H1 (cell line): ENCODE measurements at regions not wholly inside any gene's neighbourhood (a gene's known extent, or its start where the extent isn't known, plus 50 kb on each side); places are given as distances from the start of the nearest gene placed in this dataset.

Experiments used
- CTCF ChIA-PET: fragments of 300-600 bp; sonication (Branson Sonifier 250); formaldehyde crosslinking; loops from one replicate; lab custom pipeline; 2021; ENCODE audit not compliant: partially characterized antibody; lab: Charles Lee
- POLR2A ChIA-PET: fragments of 300-600 bp; sonication (Branson Sonifier 250); formaldehyde crosslinking; loops from one replicate; lab custom pipeline; 2021; ENCODE audit warnings: inconsistent platforms; ENCODE audit not compliant: partially characterized antibody; lab: Charles Lee
- DNase-seq, 2 experiments: peaks; one replicate each; pipeline versions ENCODE4 v3.0.0 to v3.0.0-alpha.2; 2010 to 2022; ENCODE audit warnings: low spot score in 2 of 2, low read depth in 1 of 2, mixed read lengths in 1 of 2
- FAIRE-seq: peaks from 2 replicates; lab custom pipeline; 2011; peaks lifted over from hg19 to GRCh38; lab: Jason Lieb, UNC
- H2AFZ ChIP-seq: 2 replicates; pipeline ENCODE4 v1.8.1; 2012; ENCODE audit warnings: low read length, inconsistent platforms
- H2AK5ac ChIP-seq: 2 replicates; pipeline ENCODE4 v1.6.1; 2013; ENCODE audit warnings: low read depth, low read length
- H2BK120ac ChIP-seq: replicated peaks from 2 replicates; pipeline ENCODE3; 2013; ENCODE audit warnings: low read depth, low read length, inconsistent platforms
- H2BK12ac ChIP-seq: 2 replicates; pipeline ENCODE4 v1.6.1; 2013; ENCODE audit warnings: low read depth, low read length
- H2BK15ac ChIP-seq: 2 replicates; pipeline ENCODE4 v1.6.1; 2013; ENCODE audit warnings: low read length
- H2BK20ac ChIP-seq: 2 replicates; pipeline ENCODE4 v1.6.1; 2013; ENCODE audit warnings: low read length
- H2BK5ac ChIP-seq: 2 replicates; pipeline ENCODE4 v1.6.1; 2013; ENCODE audit warnings: low read depth, low read length
- H3K14ac ChIP-seq: 2 replicates; pipeline ENCODE4 v1.6.1; 2013; ENCODE audit warnings: inconsistent platforms; ENCODE audit not compliant: insufficient read length
- H3K18ac ChIP-seq: 2 replicates; pipeline ENCODE4 v1.6.1; 2013; ENCODE audit warnings: low read length; ENCODE audit errors: extremely low read depth
- H3K23ac ChIP-seq: 2 replicates; pipeline ENCODE4 v1.6.1; 2013; ENCODE audit warnings: inconsistent platforms; ENCODE audit not compliant: insufficient read length
- H3K23me2 ChIP-seq: 2 replicates; pipeline ENCODE4 v1.6.1; 2013; ENCODE audit warnings: low read depth, low read length
- H3K27ac ChIP-seq: 2 replicates; pipeline ENCODE4 v1.6.1; 2011; ENCODE audit warnings: low read depth, low read length, inconsistent platforms
- H3K27me3 ChIP-seq, 4 experiments: replicated peaks in 1 of 4; 1 replicate in 1 of 4; 2 replicates in 3 of 4; pipeline versions ENCODE4 v1.6.1 to v1.8.1; 2011 to 2013; ENCODE audit warnings: low read length in 3 of 4, mild to moderate bottlenecking in 3 of 4, inconsistent platforms in 2 of 4, mixed read lengths in 2 of 4, moderate library complexity in 1 of 4; ENCODE audit not compliant: control insufficient read depth in 3 of 4, insufficient read depth in 3 of 4; ENCODE audit errors: extremely low read depth in 1 of 4
- H3K36me3 ChIP-seq, 4 experiments: 2 replicates each; pipeline versions ENCODE4 v1.6.1 to v1.8.1; 2011 to 2013; ENCODE audit warnings: mild to moderate bottlenecking in 4 of 4, low read length in 3 of 4, moderate library complexity in 2 of 4, control low read depth in 1 of 4, inconsistent platforms in 1 of 4; ENCODE audit not compliant: insufficient read depth in 4 of 4, control insufficient read depth in 2 of 4
- H3K4ac ChIP-seq: replicated peaks from 2 replicates; pipeline ENCODE3; 2013; ENCODE audit warnings: low read length, low read depth, mixed read lengths, inconsistent platforms; ENCODE audit not compliant: insufficient read length
- H3K4me1 ChIP-seq, 4 experiments: replicated peaks in 1 of 4; 1 replicate in 1 of 4; 2 replicates in 3 of 4; pipeline versions ENCODE4 v1.6.1 to v1.8.1; 2011 to 2013; ENCODE audit warnings: low read length in 3 of 4, inconsistent platforms in 2 of 4, mixed read lengths in 1 of 4; ENCODE audit not compliant: insufficient read depth in 4 of 4, control insufficient read depth in 3 of 4
- H3K4me2 ChIP-seq, 2 experiments: 2 replicates each; pipeline versions ENCODE4 v1.6.1 to v1.8.1; 2011 to 2013; ENCODE audit warnings: low read depth in 2 of 2, low read length in 2 of 2, control low read depth in 1 of 2, inconsistent platforms in 1 of 2, mild to moderate bottlenecking in 1 of 2; ENCODE audit not compliant: insufficient read depth in 1 of 2
- H3K4me3 ChIP-seq, 4 experiments: fragments of 200-600, 300-600 bp in 1 of 4; sonication (generic), shearing (Covaris generic), sonication (Bioruptor Twin) in 1 of 4; 2 replicates each; pipeline versions ENCODE4 v1.5.1 to v1.8.1; 2011 to 2016; ENCODE audit warnings: low read length in 4 of 4, low read depth in 3 of 4, control low read depth in 2 of 4, inconsistent platforms in 2 of 4, mild to moderate bottlenecking in 2 of 4, mixed read lengths in 1 of 4, moderate library complexity in 1 of 4; ENCODE audit not compliant: insufficient read depth in 2 of 4; ENCODE audit errors: extremely low read depth in 1 of 4
- H3K56ac ChIP-seq: replicated peaks from 2 replicates; pipeline ENCODE3; 2013; ENCODE audit warnings: low read depth, mild to moderate bottlenecking, mixed read lengths, low read length, inconsistent platforms; ENCODE audit not compliant: insufficient read length
- H3K79me1 ChIP-seq: 2 replicates; pipeline ENCODE4 v1.6.1; 2013; ENCODE audit warnings: low read depth, low read length, control low read depth
- H3K79me2 ChIP-seq, 2 experiments: 2 replicates each; pipeline versions ENCODE4 v1.6.1 to v1.8.1; 2012 to 2013; ENCODE audit warnings: low read length in 2 of 2, mild to moderate bottlenecking in 2 of 2, inconsistent platforms in 1 of 2; ENCODE audit not compliant: insufficient read depth in 2 of 2, control insufficient read depth in 1 of 2
- H3K9ac ChIP-seq, 4 experiments: replicated peaks in 1 of 4; 1 replicate in 1 of 4; 2 replicates in 3 of 4; pipeline versions ENCODE4 v1.6.1 to v1.8.1; 2011 to 2013; ENCODE audit warnings: low read depth in 3 of 4, low read length in 3 of 4, control low read depth in 2 of 4, mild to moderate bottlenecking in 2 of 4, moderate library complexity in 2 of 4, inconsistent platforms in 1 of 4; ENCODE audit errors: extremely low read depth in 1 of 4
- H3K9me3 ChIP-seq, 2 experiments: 2 replicates each; pipeline versions ENCODE4 v1.6.1 to v1.8.1; 2012 to 2013; ENCODE audit warnings: mild to moderate bottlenecking in 2 of 2, moderate library complexity in 2 of 2, control low read depth in 1 of 2, inconsistent platforms in 1 of 2, low read depth in 1 of 2, low read length in 1 of 2, mixed read lengths in 1 of 2; ENCODE audit not compliant: insufficient read depth in 2 of 2
- H4K20me1 ChIP-seq, 2 experiments: replicated peaks in 1 of 2; 2 replicates each; pipeline versions ENCODE3 to v1.8.1; 2011 to 2013; ENCODE audit warnings: inconsistent platforms in 2 of 2, low read length in 2 of 2, mild to moderate bottlenecking in 1 of 2; ENCODE audit not compliant: insufficient read depth in 2 of 2, control insufficient read depth in 1 of 2
- H4K5ac ChIP-seq: 2 replicates; pipeline ENCODE4 v1.6.1; 2013; ENCODE audit warnings: low read length, low read depth, mixed read lengths, inconsistent platforms; ENCODE audit not compliant: insufficient read length
- H4K8ac ChIP-seq: 2 replicates; pipeline ENCODE4 v1.8.0; 2013; ENCODE audit warnings: mild to moderate bottlenecking, moderate library complexity, low read length, inconsistent platforms; ENCODE audit not compliant: insufficient read depth; ENCODE audit errors: extremely low read depth
- H4K91ac ChIP-seq: replicated peaks from 2 replicates; pipeline ENCODE3; 2013; ENCODE audit warnings: low read length, mixed read lengths, inconsistent platforms; ENCODE audit not compliant: insufficient read length
- CBX5 ChIP-seq: fragments of 300-800, 300-1000 bp; sonication (generic); IDR thresholded peaks from 2 replicates; pipeline ENCODE4 v1.7.1; 2016; ENCODE audit warnings: antibody characterized with exemption, low read length, low read depth
- KDM5A ChIP-seq: fragments of 200-600 bp; IDR thresholded peaks from 2 replicates; pipeline ENCODE4 v1.7.1; 2012; ENCODE audit warnings: mild to moderate bottlenecking, low read length, inconsistent platforms, mixed read lengths
- MAFK ChIP-seq: IDR thresholded peaks from 2 replicates; pipeline ENCODE4 v1.6.1; 2012; ENCODE audit warnings: low read depth, mild to moderate bottlenecking, improper control_type of control experiment, low read length
- POLR2A ChIP-seq, 2 experiments: IDR thresholded peaks; 1 replicate in 1 of 2; 2 replicates in 1 of 2; pipeline ENCODE4 v1.6.1; 2011; ENCODE audit warnings: low read depth in 2 of 2, low read length in 2 of 2, mild to moderate bottlenecking in 2 of 2; ENCODE audit errors: control extremely low read depth in 1 of 2
- POU5F1 ChIP-seq: IDR thresholded peaks from 2 replicates; pipeline ENCODE4 v1.6.1; 2011; ENCODE audit warnings: low read depth, mild to moderate bottlenecking, low read length, moderate library complexity
- RBBP5 ChIP-seq: IDR thresholded peaks from 2 replicates; pipeline ENCODE4 v1.7.1; 2012; ENCODE audit warnings: low read depth, mild to moderate bottlenecking, inconsistent platforms, low read length, moderate library complexity, borderline replicate concordance
- SAP30 ChIP-seq: fragments of 300-600 bp; sonication (generic); IDR thresholded peaks from 2 replicates; pipeline ENCODE4 v1.7.1; 2012; ENCODE audit warnings: low read length, moderate library complexity, mild to moderate bottlenecking, inconsistent platforms; ENCODE audit not compliant: insufficient read depth, insufficient replicate concordance
- SRF ChIP-seq: IDR thresholded peaks from 2 replicates; pipeline ENCODE4 v1.6.1; 2011; ENCODE audit warnings: mild to moderate bottlenecking, low read depth, low read length, moderate library complexity
- TAF1 ChIP-seq: IDR thresholded peaks from 2 replicates; pipeline ENCODE4 v1.6.1; 2011; ENCODE audit warnings: mild to moderate bottlenecking, low read depth, low read length
- WGBS, 2 experiments: shearing (Covaris generic) in 1 of 2; methylation state at CpG; one replicate each; pipeline versions ENCODE4 v1.1.6 to v1.1.7; 2013 to 2015; ENCODE audit warnings: low lambda C conversion rate in 2 of 2, mixed read lengths in 2 of 2, inconsistent platforms in 1 of 2, low coverage in 1 of 2, missing lambda C conversion rate in 1 of 2; ENCODE audit not compliant: insufficient replicate concordance in 2 of 2, insufficient coverage in 1 of 2, insufficient read length in 1 of 2; ENCODE audit errors: extremely low coverage in 1 of 2, missing lambda C conversion rate in 1 of 2; 5-methylcytosine and 5-hydroxymethylcytosine counted together

GRCh38 chr4:79237851-79238250 is 88.0 kb downstream of the NAA11 start:
- H3K14ac ChIP-seq = no peak overlapping the region

More at GRCh38 chr4:79237851-79238250, 88.0 kb downstream of the NAA11 start:
- Histone ChIP-seq H4K91ac (no peak overlapping the region), H2BK20ac (no peak overlapping the region), H3K23ac (no peak overlapping the region), H3K27ac (no peak overlapping the region), H3K9me3 (no peaks in the 10 kb centered on the region; a peak in 1 of 4 replicates), H3K23me2 (no peaks in the 10 kb centered on the region), H4K20me1 (no peaks in the 10 kb centered on the region), H2BK15ac (no peak overlapping the region), H3K18ac (no peak overlapping the region), H4K5ac (no peak overlapping the region), H3K36me3 (no peaks in the 10 kb centered on the region), H3K4ac (no peak overlapping the region), H3K56ac (no peak overlapping the region), H2BK5ac (no peak overlapping the region), H2AK5ac (no peak overlapping the region), H3K4me2 (no peak overlapping the region), H3K9ac (no peak overlapping the region), H2BK120ac (no peak overlapping the region)
- ChIA-PET CTCF (interaction anchor here (1.6 kb wide), 1 partner anchor 12 kb away, joined by 4 read pairs; no protein-coding TSS in a partner anchor), POLR2A (no interaction called here)
- WGBS, 2 experiments = 29% methylated on average over 2 of the region's 2 CpGs; no CpG with 5 or more reads in 1 of the 2 experiments
- no peak for DNase-seq
- TF ChIP-seq POLR2A (IDR thresholded peaks at IDR 0.05; ENCODE audit: control extremely low read depth in 1 of 2, low read depth in 2 of 2, low read length in 2 of 2) = no peak
- no peak for TF ChIP-seq POU5F1
- TF ChIP-seq RBBP5 = no peak
- TF ChIP-seq SRF = no peak
- no peak for TF ChIP-seq TAF1
- TF ChIP-seq KDM5A = no peak
- TF ChIP-seq MAFK = no peak
- no peak for TF ChIP-seq CBX5
- no peak for TF ChIP-seq SAP30
- TF ChIP-seq, all 59 proteins: peak for 0
- Histone ChIP-seq H3K4me3 (no peak overlapping the region), H3K27me3 (no peaks in the 10 kb centered on the region), H2BK12ac (no peak overlapping the region), H2AFZ (no peak overlapping the region), H3K79me2 (no peaks in the 10 kb centered on the region), H4K8ac (no peak overlapping the region), H3K79me1 (no peaks in the 10 kb centered on the region), H3K4me1 (peaks cover 0 to 3% (median 0%) of the 10 kb centered on the region in 4 experiments; a peak in 1 of 7 replicates)
- no peak for FAIRE-seq
